Neuronal stem cell (in vitro differentiated cells): ENCODE measurements at regions not wholly inside any gene's neighbourhood (a gene's known extent, or its start where the extent isn't known, plus 50 kb on each side); places are given as distances from the start of the nearest gene placed in this dataset.

Experiments used
- DNase-seq: peaks from one replicate; pipeline ENCODE4 v3.0.0-alpha.2; 2013; ENCODE audit warnings: low spot score
- H2AFZ ChIP-seq: one replicate; pipeline ENCODE4 v1.6.1; 2013; ENCODE audit warnings: mild to moderate bottlenecking, low read length, inconsistent platforms
- H2AK5ac ChIP-seq: 2 replicates; pipeline ENCODE4 v1.6.1; 2013; ENCODE audit warnings: low read depth, mild to moderate bottlenecking, inconsistent platforms, low read length, moderate library complexity, mixed read lengths
- H2BK120ac ChIP-seq: 2 replicates; pipeline ENCODE4 v1.6.1; 2013; ENCODE audit warnings: low read depth, mild to moderate bottlenecking, inconsistent platforms, low read length, moderate library complexity, mixed read lengths
- H2BK12ac ChIP-seq: one replicate; pipeline ENCODE4 v1.6.1; 2013; ENCODE audit warnings: low read length, inconsistent platforms
- H2BK15ac ChIP-seq: 2 replicates; pipeline ENCODE4 v1.6.1; 2013; ENCODE audit warnings: mild to moderate bottlenecking, low read length, inconsistent platforms, mixed read lengths
- H2BK5ac ChIP-seq: one replicate; pipeline ENCODE4 v1.6.1; 2013; ENCODE audit warnings: inconsistent platforms, mild to moderate bottlenecking, low read length, moderate library complexity
- H3K14ac ChIP-seq: one replicate; pipeline ENCODE4 v1.6.1; 2013; ENCODE audit warnings: low read length, inconsistent platforms
- H3K18ac ChIP-seq: 2 replicates; pipeline ENCODE4 v1.6.1; 2013; ENCODE audit warnings: low read length, inconsistent platforms
- H3K23ac ChIP-seq: 2 replicates; pipeline ENCODE4 v1.6.1; 2013; ENCODE audit warnings: low read depth, mild to moderate bottlenecking, mixed read lengths, low read length, inconsistent platforms; ENCODE audit not compliant: poor library complexity
- H3K27ac ChIP-seq: replicated peaks from 3 replicates; pipeline ENCODE4 v1.5.1; 2013; ENCODE audit warnings: low read length, inconsistent platforms
- H3K27me3 ChIP-seq, 3 experiments: 2 replicates each; pipeline ENCODE4 v1.6.1; 2013; ENCODE audit warnings: low read length in 3 of 3, mild to moderate bottlenecking in 2 of 3, inconsistent platforms in 1 of 3, low read depth in 1 of 3, mixed read lengths in 1 of 3, moderate library complexity in 1 of 3; ENCODE audit not compliant: control insufficient read depth in 3 of 3, insufficient read depth in 3 of 3
- H3K36me3 ChIP-seq, 2 donors: replicated peaks in 1 of 2; 2 replicates each; pipeline ENCODE4 v1.6.1; 2013; ENCODE audit warnings: low read length in 2 of 2; ENCODE audit not compliant: control insufficient read depth in 2 of 2, insufficient read depth in 2 of 2
- H3K4ac ChIP-seq: 2 replicates; pipeline ENCODE4 v1.6.1; 2013; ENCODE audit warnings: inconsistent platforms, mild to moderate bottlenecking, low read length, moderate library complexity
- H3K4me1 ChIP-seq, 2 donors: 1 replicate in 1 of 2; 2 replicates in 1 of 2; pipeline ENCODE4 v1.6.1; 2013; ENCODE audit warnings: low read length in 2 of 2, low read depth in 1 of 2; ENCODE audit not compliant: control insufficient read depth in 2 of 2, insufficient read depth in 1 of 2
- H3K4me2 ChIP-seq: one replicate; pipeline ENCODE4 v1.6.1; 2013; ENCODE audit warnings: mild to moderate bottlenecking, low read length, inconsistent platforms; ENCODE audit not compliant: insufficient read depth, poor library complexity, severe bottlenecking
- H3K4me3 ChIP-seq, 2 donors: 2 replicates each; pipeline ENCODE4 v1.5.1; 2013; ENCODE audit warnings: low read length in 2 of 2, mild to moderate bottlenecking in 2 of 2, inconsistent platforms in 1 of 2, moderate library complexity in 1 of 2
- H3K79me1 ChIP-seq: one replicate; pipeline ENCODE4 v1.6.1; 2013; ENCODE audit warnings: low read depth, mild to moderate bottlenecking, inconsistent platforms, low read length, moderate library complexity
- H3K9ac ChIP-seq: one replicate; pipeline ENCODE4 v1.6.1; 2013; ENCODE audit warnings: mild to moderate bottlenecking, low read depth, low read length, inconsistent platforms; ENCODE audit not compliant: poor library complexity
- H3K9me3 ChIP-seq, 2 donors: replicated peaks in 1 of 2; 2 replicates each; pipeline versions ENCODE3 to v1.6.1; 2013; ENCODE audit warnings: low read length in 2 of 2, mild to moderate bottlenecking in 2 of 2, inconsistent platforms in 1 of 2, low read depth in 1 of 2, mixed read lengths in 1 of 2, moderate library complexity in 1 of 2; ENCODE audit not compliant: control insufficient read depth in 2 of 2, insufficient read depth in 1 of 2
- H4K8ac ChIP-seq: one replicate; pipeline ENCODE4 v1.6.1; 2013; ENCODE audit warnings: low read depth, mild to moderate bottlenecking, inconsistent platforms, low read length, moderate library complexity
- H4K91ac ChIP-seq: one replicate; pipeline ENCODE4 v1.6.1; 2013; ENCODE audit warnings: low read length, low read depth, mild to moderate bottlenecking, inconsistent platforms; ENCODE audit not compliant: poor library complexity
- WGBS, 2 donors: extraction: QIAGEN DNeasy Blood & Tissue Kit; methylation state at CpG; one replicate each; pipeline ENCODE4 v1.1.7; 2013; ENCODE audit warnings: missing lambda C conversion rate in 2 of 2, mixed read lengths in 1 of 2; ENCODE audit not compliant: insufficient read length in 2 of 2, insufficient replicate concordance in 1 of 2; ENCODE audit errors: extremely low coverage in 2 of 2; 5-methylcytosine and 5-hydroxymethylcytosine counted together

DNA sequence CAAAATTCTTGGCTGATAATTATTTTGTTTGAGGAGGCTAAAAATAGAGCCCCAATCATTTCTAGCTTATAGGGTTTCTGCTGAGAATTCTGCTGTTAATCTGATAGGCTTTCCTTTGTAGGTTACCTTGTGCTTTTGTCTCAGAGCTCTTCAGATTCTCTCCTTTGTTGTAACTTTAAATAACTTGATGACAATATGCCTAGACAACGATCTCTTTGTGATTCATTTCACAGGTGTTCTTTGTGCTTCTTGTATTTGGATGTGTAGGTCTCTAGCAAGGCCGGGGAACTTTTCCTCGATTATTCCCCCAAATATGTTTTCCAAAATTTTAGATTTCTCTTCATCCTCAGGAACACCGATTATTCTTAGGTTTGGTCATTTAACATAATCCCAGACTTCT, 376.5 kb upstream of the MAN1A1 start:
- Histone ChIP-seq H3K23ac (no peak overlapping the region), H2AK5ac (no peak overlapping the region), H3K27me3 (no peaks in the 10 kb centered on the region), H3K14ac (no peak overlapping the region), H2BK12ac (no peak overlapping the region), H2BK15ac (no peak overlapping the region), H4K8ac (no peak overlapping the region), H2BK5ac (no peak overlapping the region), H3K79me1 (no peaks in the 10 kb centered on the region), H2BK120ac (no peak overlapping the region), H3K9ac (no peak overlapping the region), H3K4ac (no peak overlapping the region), H3K4me3 (no peak overlapping the region), H3K4me1 (peaks cover 0 to 4% of the 10 kb centered on the region in 2 donors), H3K9me3 (no peaks in the 10 kb centered on the region), H3K27ac (no peak overlapping the region), H2AFZ (no peak overlapping the region), H3K36me3 (no peaks in the 10 kb centered on the region), H3K4me2 (no peak overlapping the region), H4K91ac (no peak overlapping the region), H3K18ac (no peak overlapping the region)
- no CpG with 5 or more reads among the region's 4 CpGs for WGBS, 2 donors
- no peak for DNase-seq

DNA sequence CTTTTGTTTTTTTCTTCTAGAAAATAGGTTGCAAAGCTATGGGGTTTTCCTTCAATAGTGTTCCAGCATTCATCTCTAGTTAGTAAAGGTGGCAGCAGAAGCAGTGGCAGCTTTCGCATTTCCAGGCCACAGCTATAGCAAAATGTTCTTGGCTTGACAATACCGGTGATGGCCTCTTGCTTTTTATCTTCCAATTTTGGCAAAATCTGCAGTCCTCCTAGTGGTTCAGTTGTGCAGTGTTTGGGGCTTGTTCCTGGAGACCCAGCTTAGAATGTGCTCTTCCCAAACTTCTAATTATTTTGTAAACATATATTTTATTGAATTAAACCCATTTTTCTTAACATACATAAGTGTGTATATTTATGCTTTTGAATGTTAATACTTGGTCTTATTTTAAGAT, 370.6 kb upstream of the MAN1A1 start:
- no peak for DNase-seq
- Histone ChIP-seq H3K9me3 (no peaks in the 10 kb centered on the region), H3K4ac (no peak overlapping the region), H2BK5ac (no peak overlapping the region), H3K27ac (no peak overlapping the region), H3K4me1 (no peaks in the 10 kb centered on the region), H3K9ac (no peak overlapping the region), H2AK5ac (no peak overlapping the region), H3K18ac (no peak overlapping the region), H3K79me1 (no peaks in the 10 kb centered on the region), H2BK120ac (no peak overlapping the region), H4K91ac (no peak overlapping the region), H4K8ac (no peak overlapping the region), H3K27me3 (no peaks in the 10 kb centered on the region), H3K36me3 (no peaks in the 10 kb centered on the region), H2AFZ (no peak overlapping the region), H3K14ac (no peak overlapping the region), H2BK12ac (no peak overlapping the region), H3K4me2 (no peak overlapping the region), H3K4me3 (no peak overlapping the region), H3K23ac (no peak overlapping the region), H2BK15ac (no peak overlapping the region)
- WGBS, 2 donors: no CpG with 5 or more reads among the region's 2 CpGs

DNA sequence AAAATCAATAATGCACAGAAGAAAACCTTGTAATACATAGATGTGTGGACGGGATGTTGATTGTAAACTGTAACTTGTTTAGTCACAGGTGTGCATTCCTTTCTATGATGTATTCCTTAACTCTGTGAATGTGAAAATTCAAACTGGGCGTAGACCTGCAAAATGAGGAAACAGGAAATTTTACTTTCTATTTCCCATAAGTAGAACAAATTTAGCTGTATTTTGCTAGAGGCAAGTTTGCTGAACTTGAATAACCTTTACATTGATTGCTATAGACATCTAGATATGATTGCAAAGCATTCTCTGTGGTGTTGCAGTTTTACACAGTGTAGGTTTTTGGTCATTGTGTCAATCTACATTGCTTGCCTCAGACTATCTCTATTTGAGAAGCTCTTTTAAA, 368.4 kb upstream of the MAN1A1 start:
- no peak overlapping the region for H3K4me3 ChIP-seq
- H2BK5ac ChIP-seq: no peak overlapping the region
- no peak overlapping the region for H3K27ac ChIP-seq

DNA sequence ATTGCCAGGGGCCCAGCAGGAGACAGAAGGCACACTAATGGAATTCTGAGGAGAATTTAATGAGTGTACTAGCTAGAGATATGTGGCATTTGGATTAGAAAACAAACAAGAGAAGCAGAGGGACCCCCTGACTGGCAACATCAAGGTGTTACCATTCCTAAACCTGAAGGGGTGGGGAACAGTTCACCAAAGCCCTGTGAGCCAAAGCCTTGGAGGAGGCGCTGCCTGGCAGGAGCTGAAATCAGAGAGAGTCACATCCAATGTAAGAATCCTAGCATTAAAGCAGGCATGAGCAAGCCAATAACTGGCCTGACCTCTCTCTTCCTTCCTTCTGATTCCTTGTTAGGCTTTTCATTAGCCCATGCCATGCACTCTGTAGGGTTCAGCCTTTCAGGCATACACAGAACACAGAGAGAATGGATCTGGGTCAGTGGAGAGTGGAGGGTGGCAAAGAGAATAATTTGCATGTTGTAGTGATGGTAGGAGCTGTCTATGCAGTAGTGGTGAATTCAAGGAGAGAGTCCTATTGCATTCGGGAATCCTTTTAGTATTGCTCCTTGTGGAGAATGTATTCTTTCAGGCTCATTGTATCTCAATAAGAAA, 367.2 kb upstream of the MAN1A1 start:
- no peak overlapping the region for H2BK120ac ChIP-seq
- no peak overlapping the region for H2BK5ac ChIP-seq
- no peak overlapping the region for H3K18ac ChIP-seq
- no peaks in the 10 kb centered on the region for H3K27me3 ChIP-seq
- H4K91ac ChIP-seq: no peak overlapping the region
- H3K4me1 ChIP-seq: no peaks in the 10 kb centered on the region
- no peaks in the 10 kb centered on the region for H3K9me3 ChIP-seq
- no peak overlapping the region for H3K9ac ChIP-seq
- H3K4me2 ChIP-seq: no peak overlapping the region
- WGBS, 2 donors: no CpG with 5 or more reads among the region's 2 CpGs
- H3K23ac ChIP-seq: no peak overlapping the region
- no peak overlapping the region for H3K4ac ChIP-seq
- no peak overlapping the region for H2AK5ac ChIP-seq
- H2AFZ ChIP-seq: no peak overlapping the region
- no peak overlapping the region for H3K27ac ChIP-seq
- no peak overlapping the region for H2BK15ac ChIP-seq
- H3K4me3 ChIP-seq: no peak overlapping the region
- H3K14ac ChIP-seq: no peak overlapping the region
- no peak overlapping the region for H4K8ac ChIP-seq
- no peak for DNase-seq
- H2BK12ac ChIP-seq: no peak overlapping the region
- no peaks in the 10 kb centered on the region for H3K36me3 ChIP-seq
- H3K79me1 ChIP-seq: no peaks in the 10 kb centered on the region

More for the DNA sequence above, 368.4 kb upstream of the MAN1A1 start:
- Histone ChIP-seq H3K18ac (no peak overlapping the region), H3K9ac (no peak overlapping the region), H2BK120ac (no peak overlapping the region), H4K91ac (no peak overlapping the region), H4K8ac (no peak overlapping the region), H3K36me3 (no peaks in the 10 kb centered on the region), H3K14ac (no peak overlapping the region), H3K4ac (no peak overlapping the region), H2AFZ (no peak overlapping the region), H3K4me2 (no peak overlapping the region), H2BK12ac (no peak overlapping the region), H2BK15ac (no peak overlapping the region), H2AK5ac (no peak overlapping the region), H3K9me3 (no peaks in the 10 kb centered on the region), H3K4me1 (no peaks in the 10 kb centered on the region), H3K23ac (no peak overlapping the region), H3K79me1 (no peaks in the 10 kb centered on the region), H3K27me3 (no peaks in the 10 kb centered on the region)
- no CpG with 5 or more reads among the region's 2 CpGs for WGBS, 2 donors
- no peak for DNase-seq
